ENCODE measurements at regions not wholly inside any gene's neighbourhood (a gene's known extent, or its start where the extent isn't known, plus 50 kb on each side); places are given as distances from the start of the nearest gene placed in this dataset.

GRCh38 chr11:43573233-43573632 is 107.3 kb upstream of the HSD17B12 start:
- TF ChIP-seq, protein P1, sequence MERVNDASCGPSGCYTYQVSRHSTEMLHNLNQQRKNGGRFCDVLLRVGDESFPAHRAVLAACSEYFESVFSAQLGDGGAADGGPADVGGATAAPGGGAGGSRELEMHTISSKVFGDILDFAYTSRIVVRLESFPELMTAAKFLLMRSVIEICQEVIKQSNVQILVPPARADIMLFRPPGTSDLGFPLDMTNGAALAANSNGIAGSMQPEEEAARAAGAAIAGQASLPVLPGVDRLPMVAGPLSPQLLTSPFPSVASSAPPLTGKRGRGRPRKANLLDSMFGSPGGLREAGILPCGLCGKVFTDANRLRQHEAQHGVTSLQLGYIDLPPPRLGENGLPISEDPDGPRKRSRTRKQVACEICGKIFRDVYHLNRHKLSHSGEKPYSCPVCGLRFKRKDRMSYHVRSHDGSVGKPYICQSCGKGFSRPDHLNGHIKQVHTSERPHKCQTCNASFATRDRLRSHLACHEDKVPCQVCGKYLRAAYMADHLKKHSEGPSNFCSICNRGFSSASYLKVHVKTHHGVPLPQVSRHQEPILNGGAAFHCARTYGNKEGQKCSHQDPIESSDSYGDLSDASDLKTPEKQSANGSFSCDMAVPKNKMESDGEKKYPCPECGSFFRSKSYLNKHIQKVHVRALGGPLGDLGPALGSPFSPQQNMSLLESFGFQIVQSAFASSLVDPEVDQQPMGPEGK (CRISPR knock-in tag; IDR thresholded peaks at IDR 0.05; ENCODE audit: borderline replicate concordance) = no peak
- no peak for TF ChIP-seq ZFP30 (CRISPR knock-in tag; IDR thresholded peaks at IDR 0.05)
- TF ChIP-seq TOX (CRISPR knock-in tag; IDR thresholded peaks at IDR 0.05; ENCODE audit: borderline replicate concordance) = no peak
- TF ChIP-seq, protein P2, sequence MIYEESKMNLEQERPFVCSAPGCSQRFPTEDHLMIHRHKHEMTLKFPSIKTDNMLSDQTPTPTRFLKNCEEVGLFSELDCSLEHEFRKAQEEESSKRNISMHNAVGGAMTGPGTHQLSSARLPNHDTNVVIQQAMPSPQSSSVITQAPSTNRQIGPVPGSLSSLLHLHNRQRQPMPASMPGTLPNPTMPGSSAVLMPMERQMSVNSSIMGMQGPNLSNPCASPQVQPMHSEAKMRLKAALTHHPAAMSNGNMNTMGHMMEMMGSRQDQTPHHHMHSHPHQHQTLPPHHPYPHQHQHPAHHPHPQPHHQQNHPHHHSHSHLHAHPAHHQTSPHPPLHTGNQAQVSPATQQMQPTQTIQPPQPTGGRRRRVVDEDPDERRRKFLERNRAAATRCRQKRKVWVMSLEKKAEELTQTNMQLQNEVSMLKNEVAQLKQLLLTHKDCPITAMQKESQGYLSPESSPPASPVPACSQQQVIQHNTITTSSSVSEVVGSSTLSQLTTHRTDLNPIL (CRISPR knock-in tag; IDR thresholded peaks at IDR 0.05; ENCODE audit: low read depth) = no peak
- TF ChIP-seq ZNF565 (CRISPR knock-in tag; conservative IDR thresholded peaks at IDR 0.05; ENCODE audit: low read depth) = no peak

Data from SK-N-SH treated with all-trans-retinoic acid at 6 μM for 48 hours (cell line).